Hepatic stellate cell (primary cell): ENCODE measurements at regions not wholly inside any gene's neighbourhood (a gene's known extent, or its start where the extent isn't known, plus 50 kb on each side); places are given as distances from the start of the nearest gene placed in this dataset.

Experiments
- DNase-seq: peaks from one replicate; pipeline ENCODE4 v3.0.0; 2011; ENCODE audit warnings: low spot score

DNA sequence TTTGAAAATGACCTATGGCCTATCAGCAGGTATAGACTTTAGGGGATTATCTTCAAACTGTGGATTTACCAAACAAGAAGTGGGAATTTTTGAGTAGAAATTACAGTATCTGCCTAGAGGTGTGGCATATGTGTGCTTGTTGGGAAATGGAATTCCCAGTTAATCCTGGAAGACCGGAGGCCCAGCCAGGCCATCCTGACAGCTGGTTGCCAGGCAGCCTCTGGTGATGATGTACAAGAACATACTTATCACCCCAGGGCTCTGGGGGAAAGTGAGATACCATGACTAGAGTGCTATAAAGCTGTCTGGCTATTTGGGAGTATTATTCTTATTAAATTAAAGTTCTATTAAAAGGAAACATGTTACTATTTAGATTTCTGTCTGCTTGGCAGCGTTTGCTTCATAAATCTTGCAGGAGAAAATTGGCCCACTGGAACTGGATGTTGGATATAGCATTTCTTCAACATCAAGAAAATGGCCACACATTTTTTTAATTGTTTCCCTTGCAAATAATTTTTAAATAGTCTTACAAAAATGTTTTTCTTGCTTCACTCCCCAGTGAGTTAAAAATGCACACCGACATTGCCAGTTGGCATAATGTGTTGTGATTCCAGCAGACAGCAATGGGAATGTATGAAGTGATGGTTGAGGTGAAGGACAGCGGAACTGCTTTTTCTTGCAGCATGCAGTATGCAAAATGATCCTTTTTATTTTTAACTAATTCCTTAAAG, 187.8 kb downstream of the MYLK4 start:
- no peak for DNase-seq

DNA sequence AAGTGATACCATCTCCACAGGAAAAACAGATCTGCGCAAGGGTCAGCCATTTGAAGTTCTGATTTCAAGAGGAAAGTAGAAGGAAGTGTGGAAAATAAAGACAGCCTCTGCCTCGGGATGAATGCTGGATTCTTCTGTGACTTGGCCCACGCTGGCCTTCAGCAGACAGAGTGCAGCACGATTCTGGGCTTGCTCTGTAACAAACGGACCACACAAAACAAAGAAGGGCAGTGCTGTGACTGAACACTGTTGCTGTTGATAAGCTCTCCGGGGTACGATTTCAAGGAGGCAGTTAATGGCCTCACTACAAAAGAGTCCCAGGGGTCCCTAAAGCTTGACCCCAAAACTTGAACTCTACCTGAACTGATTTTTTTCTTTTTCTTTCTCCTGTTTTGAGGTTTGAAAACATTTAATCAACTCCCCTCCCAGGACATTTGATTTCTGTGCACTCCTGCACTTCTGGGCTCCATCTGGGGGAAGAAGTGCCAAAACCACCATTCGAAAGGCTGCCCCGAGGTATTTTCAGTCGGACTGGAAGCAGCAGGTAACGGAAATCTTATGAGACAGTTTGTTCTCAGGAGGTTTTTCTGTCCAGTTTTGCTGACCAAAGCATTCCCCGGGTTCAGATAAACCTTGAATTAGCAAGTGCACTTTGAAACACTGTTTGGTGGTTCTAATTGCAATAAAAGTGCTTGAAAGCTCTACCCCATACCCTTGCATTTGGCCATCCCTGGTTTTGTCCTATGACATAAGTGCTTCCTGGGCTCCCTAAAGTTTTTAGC, 189.6 kb downstream of the MYLK4 start:
- DNase-seq = no peak

DNA sequence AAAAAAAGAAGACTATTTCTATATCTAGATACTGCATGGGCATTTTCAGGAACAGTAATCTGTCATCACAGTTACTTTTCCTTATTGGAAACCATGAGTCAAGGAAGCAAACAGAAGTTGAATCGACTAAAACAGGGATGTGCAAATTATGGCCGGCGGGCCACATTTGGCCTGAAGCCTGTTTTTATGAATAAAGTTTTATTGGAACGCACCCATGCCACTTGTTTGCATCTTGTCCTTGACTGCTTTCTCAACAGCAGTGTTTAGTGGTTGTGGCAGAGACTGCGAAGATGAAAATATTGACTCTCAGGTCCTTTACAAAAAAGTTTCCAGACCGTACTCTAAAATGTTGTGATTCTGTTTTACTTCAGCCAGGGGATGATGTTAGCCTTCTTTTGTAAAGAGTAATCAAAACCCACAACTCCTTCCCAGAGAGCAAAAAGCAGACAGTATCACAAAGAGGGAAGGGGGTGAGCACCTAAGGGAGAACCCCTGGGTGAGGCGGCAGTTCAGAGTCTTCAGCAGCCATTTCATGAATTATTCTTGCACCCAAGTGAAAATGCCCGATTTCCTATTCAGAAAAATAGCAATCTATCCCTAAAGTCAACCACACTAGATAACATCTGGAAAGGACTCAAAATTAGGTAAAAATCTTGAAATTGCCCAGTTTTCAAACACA, 190.4 kb downstream of the MYLK4 start:
- no peak for DNase-seq

DNA sequence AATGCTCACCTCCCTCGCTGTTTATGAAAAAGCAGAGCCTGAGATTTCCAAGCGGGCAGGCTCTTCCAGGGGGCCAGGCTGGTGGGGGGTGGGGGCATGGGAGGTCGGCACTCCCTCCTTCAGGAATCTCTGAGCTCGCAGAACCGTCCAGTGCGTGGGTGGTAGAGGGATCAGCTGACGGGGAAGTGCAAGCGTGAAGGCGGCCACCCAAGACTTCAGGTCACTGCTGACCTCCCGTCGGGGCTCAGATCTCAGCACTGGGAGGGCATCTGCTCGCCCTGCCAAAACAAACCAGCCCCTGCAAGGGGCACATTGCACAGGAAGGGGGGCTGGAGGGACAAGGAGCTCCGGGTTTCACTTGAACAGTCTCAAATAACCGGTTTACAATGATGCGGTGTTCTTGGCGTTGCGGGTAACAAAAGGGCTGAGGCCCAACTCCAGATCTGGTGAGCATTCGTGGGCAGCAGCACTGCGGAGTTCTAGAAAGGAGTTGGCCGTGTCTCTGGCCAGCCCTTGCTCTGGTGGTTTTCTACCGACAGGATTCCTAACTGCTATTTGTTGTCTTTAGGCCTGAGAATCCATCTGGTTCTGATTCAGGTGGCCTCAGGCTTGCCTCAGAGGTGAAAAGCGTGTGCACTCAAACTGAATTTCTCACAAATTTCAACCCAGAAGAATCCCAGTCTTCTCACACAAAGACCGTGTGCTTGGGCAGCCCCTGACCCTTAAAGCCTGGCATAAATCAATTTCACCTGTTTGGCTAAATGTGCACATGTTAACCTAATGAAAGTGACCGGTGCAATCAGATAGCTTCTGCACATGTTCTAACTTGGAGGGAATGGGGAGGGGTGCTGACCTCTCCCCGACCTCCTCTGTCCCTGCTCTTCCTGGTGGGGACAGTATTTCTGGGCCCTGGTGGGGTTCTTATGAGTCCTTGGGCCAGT, 191.6 kb downstream of the MYLK4 start:
- DNase-seq = no peak

DNA sequence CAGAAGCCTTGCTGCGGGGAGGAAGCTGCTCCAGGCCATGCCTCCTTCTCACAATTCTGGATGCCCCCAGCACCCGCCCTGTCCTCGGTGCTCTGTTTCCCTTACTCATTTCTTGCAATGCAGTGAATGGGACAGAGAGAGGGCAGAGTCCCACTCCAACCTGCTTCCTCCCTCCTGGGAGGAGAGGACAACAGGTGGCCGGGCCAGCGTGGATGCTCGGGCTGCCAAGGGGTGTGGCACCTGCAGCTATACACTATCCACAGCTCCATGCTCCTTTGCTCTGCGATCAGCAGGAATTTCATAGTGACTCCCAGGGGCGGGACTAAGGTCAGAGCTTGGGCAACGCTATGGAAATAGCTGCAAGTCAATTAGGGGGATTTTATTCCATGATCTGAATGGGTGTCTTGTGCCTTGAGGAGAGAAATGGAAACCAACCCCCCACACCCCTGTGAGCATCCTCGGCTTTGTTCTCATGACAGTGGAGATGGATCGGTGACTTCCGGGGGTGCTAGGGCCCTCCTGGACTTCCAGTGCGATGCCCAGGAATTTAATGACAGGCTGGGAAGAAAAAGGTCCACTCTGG, 192.5 kb downstream of the MYLK4 start:
- no peak for DNase-seq

DNA sequence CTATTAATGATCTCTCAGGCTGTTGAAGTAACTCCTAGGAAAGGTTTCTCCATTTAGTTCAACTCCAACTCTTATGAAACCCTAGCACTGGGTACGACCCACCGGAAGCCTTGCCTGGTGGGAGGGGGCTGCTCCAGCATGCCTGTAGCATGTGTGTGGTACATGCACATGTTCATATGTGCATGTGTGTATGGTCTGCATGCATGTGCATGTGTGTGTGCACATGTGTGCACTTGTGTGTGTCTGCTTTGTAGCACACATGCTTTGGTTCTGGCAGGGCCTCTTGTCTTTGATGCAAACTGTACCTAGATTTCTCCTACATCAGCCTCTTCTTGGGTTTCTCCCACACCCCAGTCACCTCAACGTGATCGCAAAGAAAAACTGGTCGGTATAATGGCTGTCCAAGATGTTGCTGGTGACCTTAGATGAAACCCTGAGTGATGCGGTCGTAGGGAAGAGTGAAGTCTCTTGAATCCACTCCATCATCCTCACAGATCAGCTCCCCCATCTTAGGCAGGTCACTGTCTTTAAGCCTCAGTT, 193.5 kb downstream of the MYLK4 start:
- no peak for DNase-seq

DNA sequence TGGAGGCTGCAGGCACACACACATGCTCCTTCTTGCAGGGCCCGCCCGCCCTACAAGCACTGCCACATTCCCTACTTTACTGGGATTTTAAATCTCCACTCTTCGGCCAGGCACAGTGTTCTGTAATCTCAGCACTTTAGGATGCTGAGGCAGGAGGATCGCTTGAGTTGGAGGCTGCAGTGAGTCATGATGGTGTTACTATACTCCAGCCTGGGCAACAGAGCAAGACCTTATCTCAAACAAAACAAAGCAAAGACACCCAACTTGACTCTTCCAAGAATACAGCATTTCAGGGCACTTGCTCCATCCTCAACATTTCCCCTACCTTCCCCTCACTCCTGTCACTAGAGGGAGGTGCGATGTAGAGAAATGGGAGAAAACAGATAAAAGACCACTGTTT, 194.0 kb downstream of the MYLK4 start:
- no peak for DNase-seq

DNA sequence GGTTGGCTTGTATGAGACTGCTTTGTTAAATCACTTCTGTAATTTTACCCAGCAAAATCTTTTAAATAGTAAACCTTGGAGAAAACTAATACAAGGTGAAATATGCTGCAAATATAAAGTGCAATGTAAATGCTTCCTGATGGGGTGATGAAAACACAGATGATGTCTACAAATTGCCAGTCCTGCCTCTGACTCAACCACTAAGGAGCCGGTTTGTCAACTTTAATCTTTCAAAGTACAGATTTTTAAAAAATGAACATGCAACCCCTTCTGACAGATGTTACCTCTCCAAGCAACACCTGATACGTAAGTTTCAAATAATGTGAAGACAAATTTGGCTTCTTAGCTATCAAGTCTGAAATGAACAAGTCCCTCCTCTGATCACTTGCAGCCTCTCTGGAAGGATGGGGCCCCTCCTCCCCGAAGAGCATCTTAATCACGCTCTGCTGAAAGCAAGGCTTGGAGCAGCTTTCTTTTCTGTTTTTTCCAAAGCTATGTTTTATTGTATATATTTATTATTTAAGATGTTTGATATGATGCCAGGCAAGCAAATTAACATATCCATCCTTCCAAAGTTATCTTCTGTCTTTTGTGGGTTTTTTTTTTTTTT, 196.0 kb downstream of the MYLK4 start:
- DNase-seq = no peak

DNA sequence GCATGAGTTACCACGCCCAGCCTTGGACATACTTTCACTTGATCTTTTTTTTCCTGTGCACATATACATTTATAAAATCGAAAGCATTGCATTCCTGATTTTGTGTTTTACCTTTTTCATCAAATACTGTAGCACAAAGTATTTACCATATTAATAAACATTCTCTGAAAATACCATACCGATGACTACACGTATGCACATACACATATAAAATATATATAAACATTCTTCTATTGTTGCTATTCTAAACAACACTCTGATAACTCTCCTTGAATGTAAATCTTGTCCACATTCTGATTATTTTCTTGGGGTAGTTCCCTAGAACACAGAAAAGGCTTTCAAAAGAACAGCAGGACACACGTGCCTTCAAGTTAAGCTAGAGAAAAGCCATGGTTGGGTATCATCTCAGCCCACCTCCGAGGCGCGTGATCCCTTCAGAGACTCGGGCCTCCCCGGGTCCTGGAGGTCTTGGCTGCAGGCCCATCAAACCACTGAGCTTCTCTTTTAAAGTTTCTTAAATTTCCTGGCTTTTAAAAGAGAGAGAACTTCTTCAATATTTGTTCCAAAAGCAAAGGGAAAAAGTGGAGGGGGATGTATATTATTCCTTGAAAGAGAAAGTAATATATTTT, 198.1 kb downstream of the MYLK4 start:
- no peak for DNase-seq

DNA sequence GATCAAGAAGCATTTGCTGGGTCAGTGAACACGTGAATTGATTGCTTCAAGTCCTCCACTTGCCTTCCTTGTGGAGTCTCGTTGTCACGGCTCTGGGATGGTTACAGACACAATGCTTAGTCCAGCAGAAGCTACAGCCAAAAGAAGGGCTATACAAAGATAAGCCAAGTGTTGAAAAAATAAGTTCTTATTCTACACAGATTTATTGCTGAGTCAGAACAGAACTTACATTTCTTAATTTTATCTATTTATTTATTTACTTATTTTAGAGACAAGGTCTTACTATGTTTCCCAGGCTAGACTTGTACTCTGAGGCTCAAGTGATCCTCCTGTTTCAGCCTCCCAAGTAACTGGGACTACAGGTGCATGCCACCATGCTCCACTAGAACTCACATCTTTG, 199.0 kb downstream of the MYLK4 start:
- no peak for DNase-seq

DNA sequence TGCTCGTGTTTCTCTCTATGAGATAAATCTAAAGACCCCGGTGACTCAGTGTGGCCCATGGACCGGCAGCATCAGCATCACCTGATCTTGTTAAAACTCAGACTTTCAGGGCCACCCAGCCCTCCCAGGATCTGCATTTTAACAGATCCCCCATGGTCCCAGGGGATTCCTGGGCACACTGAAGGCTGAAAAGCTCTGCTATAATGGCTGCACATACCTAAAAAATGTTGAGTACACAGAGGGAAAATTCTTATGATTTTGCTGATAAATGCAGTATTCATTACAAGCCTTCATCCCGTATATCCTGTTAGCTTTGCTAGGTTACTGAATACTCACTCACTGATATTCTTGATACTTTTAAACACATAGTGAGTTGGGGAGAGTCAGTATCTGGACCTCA, 200.5 kb downstream of the MYLK4 start:
- no peak for DNase-seq

DNA sequence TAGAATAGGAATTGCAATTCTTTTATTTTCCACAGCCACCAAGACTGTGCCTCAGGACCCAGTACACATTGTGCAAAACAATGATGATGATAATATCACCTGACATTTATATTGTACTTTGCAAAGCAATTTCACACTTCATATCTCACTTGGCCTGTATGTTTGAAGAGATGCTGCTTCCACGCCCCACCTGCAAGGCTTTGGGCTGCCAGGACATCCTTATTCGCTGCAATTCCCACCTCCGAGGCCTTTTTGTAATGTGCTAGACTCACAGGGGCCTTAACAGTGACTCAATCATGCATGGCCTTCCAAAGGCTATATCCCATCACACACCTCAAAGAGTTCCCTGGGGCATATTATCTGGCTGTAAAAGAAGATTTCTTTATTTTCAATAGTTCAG, 200.9 kb downstream of the MYLK4 start:
- DNase-seq = no peak

DNA sequence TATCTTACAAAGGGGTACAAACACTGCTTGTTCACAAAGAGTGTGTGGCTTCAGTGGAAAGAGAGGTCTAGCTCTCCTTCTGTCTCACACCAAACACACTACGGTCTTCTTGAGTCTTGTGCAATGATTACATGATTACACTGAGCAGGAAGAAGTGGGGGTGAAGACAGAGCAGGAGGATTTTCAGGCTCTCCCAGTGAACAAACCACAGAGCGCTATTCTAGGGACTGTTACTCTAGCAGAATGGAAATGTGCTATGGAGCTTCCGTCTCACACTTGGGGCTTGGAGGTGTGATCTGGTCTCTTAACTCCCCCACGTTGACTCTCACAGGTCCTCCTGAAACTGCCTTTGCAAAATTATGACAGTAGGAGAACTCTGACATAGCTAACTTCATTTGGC, 203.4 kb downstream of the MYLK4 start:
- no peak for DNase-seq

DNA sequence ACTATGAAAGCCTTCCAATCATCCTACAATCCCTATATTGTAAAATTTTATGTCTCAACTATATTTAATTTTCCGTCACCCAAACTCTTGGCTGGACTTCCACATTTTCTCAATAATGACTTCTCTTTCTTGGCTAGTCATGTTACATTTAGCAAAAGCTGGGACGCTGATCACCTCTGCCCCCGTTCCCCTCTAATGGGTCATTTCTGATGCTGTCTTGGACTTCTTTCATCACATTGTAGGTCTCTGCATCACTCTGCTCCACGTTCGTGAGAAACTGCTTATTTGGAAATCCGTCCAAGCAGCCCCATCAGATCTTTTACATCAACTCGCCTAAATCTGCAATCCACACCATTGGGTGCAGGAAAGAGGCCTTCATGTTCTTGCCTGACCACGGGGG, 203.8 kb downstream of the MYLK4 start:
- no peak for DNase-seq

DNA sequence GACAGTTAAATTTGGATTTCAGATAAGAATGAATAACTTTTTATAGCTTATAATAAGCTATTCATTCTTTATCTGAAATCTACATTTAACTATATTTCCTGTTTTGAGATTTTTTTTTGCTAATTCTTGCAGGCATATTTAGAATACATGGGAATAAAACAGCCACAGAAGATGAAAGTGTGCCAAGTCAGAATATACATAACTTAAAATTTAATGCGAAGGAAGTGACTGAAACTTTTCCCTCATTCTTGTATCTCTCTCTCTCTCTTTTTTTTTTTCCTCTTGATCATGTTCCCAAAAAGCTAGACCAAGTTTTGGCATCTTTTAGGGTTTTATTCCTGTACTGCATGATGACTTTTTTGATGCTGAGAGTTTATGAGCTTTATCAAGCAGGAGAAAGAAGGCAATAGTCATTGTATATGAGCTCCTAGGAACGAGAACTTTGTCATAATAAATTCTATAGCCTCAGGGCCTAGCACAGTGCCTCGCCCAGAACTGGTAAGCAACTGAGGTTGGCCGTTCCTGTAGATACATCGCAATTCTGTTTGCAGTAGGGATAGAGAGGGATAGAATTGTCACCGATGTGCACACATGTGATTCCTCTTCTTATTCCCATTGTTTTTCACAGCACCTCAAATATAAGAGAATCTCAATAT, 205.2 kb downstream of the MYLK4 start:
- DNase-seq = no peak

DNA sequence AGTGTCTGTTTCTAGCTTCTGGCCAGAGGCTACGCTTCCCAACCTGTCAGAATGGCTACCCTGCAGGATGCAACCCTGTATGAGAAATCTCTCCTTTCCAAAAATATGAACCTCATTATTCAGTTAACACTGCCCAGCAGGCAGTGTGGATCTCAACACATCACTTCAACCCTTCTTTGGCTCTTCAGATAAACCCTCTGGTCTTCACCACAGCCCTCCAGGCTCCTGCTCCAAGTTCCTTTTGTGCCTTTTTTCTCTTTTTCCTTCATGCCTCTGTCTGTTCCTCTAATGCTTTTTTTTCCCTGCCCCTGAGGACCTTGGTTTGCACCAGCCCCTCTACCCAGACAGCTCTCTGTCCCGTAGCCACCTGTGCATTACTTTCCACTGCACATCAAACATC, 207.4 kb downstream of the MYLK4 start:
- DNase-seq = no peak

DNA sequence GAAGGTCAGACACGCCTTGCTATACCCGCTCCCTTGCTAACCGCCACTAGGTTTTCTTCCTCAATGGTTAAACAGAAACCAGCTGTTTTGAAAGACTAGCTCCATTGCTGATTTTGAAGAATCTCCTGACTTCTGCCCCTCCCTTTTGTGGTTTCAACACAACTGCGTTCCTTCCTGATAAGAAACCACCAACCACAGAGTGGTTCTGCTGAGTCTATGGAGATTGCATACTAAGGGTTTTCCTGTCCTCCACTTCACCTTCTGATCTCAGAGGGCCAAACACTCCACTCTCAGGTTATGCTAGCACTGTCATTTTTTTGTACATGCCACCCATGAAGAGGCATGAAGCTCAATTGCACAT, 207.9 kb downstream of the MYLK4 start:
- DNase-seq = no peak

DNA sequence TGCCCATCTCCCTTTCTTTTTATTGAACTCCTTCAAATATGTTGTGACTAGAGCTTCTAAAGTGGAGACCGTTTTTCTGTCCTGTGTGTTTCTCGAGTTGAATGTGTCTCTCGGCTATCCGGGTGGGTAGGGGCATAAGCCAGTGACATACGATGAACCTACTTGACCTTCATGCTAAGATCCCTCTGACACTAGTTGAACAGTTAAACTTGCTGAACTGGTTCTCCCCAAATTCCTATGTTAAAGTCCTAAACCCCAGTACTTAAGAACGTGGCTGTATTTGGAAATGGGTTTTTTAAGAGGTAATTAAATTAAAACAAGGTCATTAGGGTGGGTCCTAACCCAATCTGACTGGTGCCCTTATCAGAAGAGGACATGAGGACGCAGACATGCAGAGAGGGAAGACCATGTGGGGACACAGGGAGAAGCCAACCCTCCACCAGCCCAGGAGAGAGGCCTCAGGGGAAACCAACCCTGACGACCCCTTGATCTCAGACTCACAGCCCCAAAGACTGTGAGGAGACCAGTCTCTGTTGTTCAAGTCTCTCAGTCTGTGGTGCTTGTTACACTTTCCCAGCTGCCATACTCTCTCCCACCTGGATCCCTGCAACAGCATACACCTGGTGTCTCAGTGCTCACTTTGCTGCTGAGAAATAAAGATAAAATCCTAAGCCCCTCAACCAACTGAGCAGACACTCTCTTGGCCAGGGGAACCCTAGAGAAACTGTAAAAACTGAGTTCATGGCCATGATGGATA, 208.4 kb downstream of the MYLK4 start:
- no peak for DNase-seq

DNA sequence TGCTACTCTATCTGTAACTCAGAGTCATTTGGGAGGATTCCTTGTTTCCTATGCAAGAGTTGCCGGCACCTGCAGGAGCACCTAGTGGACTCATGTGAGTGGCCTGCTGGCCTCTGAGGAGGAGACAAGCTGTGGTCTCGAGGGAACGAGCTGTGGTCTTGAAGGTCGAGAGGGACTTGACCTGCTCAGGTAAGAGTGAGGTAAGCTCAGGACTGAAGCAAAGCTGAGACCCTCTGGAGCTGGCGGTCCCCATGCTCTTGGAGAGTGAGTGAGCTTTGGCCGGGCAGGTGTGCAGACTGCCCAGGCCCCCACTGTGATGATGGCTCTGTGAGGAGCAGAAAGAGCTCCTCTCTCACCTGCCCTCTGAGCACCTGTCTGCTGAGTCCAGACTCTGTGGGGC, 214.3 kb downstream of the MYLK4 start:
- no peak for DNase-seq
